Keratinocyte (primary cell): ENCODE measurements at regions not wholly inside any gene's neighbourhood (a gene's known extent, or its start where the extent isn't known, plus 50 kb on each side); places are given as distances from the start of the nearest gene placed in this dataset.

Experiments used
- DNase-seq: peaks from one replicate; pipeline ENCODE4 v3.0.0-alpha.2; 2011; ENCODE audit warnings: low read depth, missing footprints, low spot score
- FAIRE-seq: peaks from 2 replicates; lab custom pipeline; 2011; peaks lifted over from hg19 to GRCh38; lab: Jason Lieb, UNC
- H2AFZ ChIP-seq: 2 replicates; pipeline ENCODE4 v1.6.0; 2012; ENCODE audit warnings: low read length, control low read depth, inconsistent platforms; ENCODE audit not compliant: control insufficient read depth
- H3K27ac ChIP-seq: 2 replicates; pipeline ENCODE4 v1.5.1; 2011; ENCODE audit warnings: low read length; ENCODE audit not compliant: control insufficient read depth, insufficient read depth
- H3K27me3 ChIP-seq: 3 replicates; pipeline ENCODE4 v1.6.0; 2011; ENCODE audit warnings: low read length; ENCODE audit not compliant: control insufficient read depth, insufficient read depth; ENCODE audit errors: extremely low read depth
- H3K36me3 ChIP-seq, 2 experiments: 2 replicates in 1 of 2; 3 replicates in 1 of 2; pipeline ENCODE4 v1.5.1; 2011; ENCODE audit warnings: low read length in 2 of 2, mild to moderate bottlenecking in 1 of 2; ENCODE audit not compliant: control insufficient read depth in 2 of 2, insufficient read depth in 2 of 2; ENCODE audit errors: extremely low read depth in 1 of 2
- H3K4me1 ChIP-seq: 3 replicates; pipeline ENCODE4 v1.5.1; 2011; ENCODE audit warnings: low read length; ENCODE audit not compliant: control insufficient read depth, insufficient read depth; ENCODE audit errors: extremely low read depth
- H3K4me2 ChIP-seq: 3 replicates; pipeline ENCODE4 v1.6.0; 2011; ENCODE audit warnings: low read depth, low read length; ENCODE audit not compliant: control insufficient read depth, insufficient read depth; ENCODE audit errors: extremely low read depth
- H3K4me3 ChIP-seq, 3 experiments: fragments of 200-600 bp in 1 of 3; sonication (generic) in 1 of 3; 2 replicates in 2 of 3; 3 replicates in 1 of 3; pipeline ENCODE4 v1.5.1; 2011 to 2016; ENCODE audit warnings: low read length in 3 of 3, mild to moderate bottlenecking in 3 of 3, control low read depth in 2 of 3, inconsistent platforms in 1 of 3, low read depth in 1 of 3, mixed read lengths in 1 of 3, mixed run types in 1 of 3, moderate library complexity in 1 of 3; ENCODE audit not compliant: control insufficient read depth in 2 of 3, insufficient read depth in 2 of 3; ENCODE audit errors: extremely low read depth in 1 of 3
- H3K79me2 ChIP-seq: 2 replicates; pipeline ENCODE4 v1.6.0; 2012; ENCODE audit warnings: low read length; ENCODE audit not compliant: control insufficient read depth, insufficient read depth
- H3K9ac ChIP-seq: 3 replicates; pipeline ENCODE4 v1.6.0; 2011; ENCODE audit warnings: low read length; ENCODE audit not compliant: control insufficient read depth, insufficient read depth; ENCODE audit errors: extremely low read depth
- H3K9me1 ChIP-seq: 3 replicates; pipeline ENCODE4 v1.6.0; 2011; ENCODE audit warnings: low read length; ENCODE audit not compliant: control insufficient read depth, insufficient read depth; ENCODE audit errors: extremely low read depth
- H3K9me3 ChIP-seq: 2 replicates; pipeline ENCODE4 v1.5.1; 2012; ENCODE audit warnings: low read depth, low read length; ENCODE audit not compliant: control insufficient read depth
- H4K20me1 ChIP-seq: 3 replicates; pipeline ENCODE4 v1.6.0; 2011; ENCODE audit warnings: low read length; ENCODE audit not compliant: control insufficient read depth, insufficient read depth; ENCODE audit errors: extremely low read depth
- EZH2 ChIP-seq: IDR thresholded peaks from one replicate; pipeline ENCODE4 v1.6.1; 2012; ENCODE audit warnings: inconsistent platforms, mild to moderate bottlenecking, low read length, moderate library complexity
- dilution Hi-C: fragments of 300-500 bp; cut with MboI; formaldehyde crosslinking; loops from one replicate; pipeline ENCODE4 v1.7.0; 2020; ENCODE audit warnings: low sequenced_read_pairs; ENCODE audit not compliant: extremely low pct_ligation_motif_present
- TF ChIP-seq, protein P1 (sequence below), 3 experiments: IDR thresholded peaks in 1 of 3; conservative IDR thresholded peaks in 1 of 3; optimal IDR thresholded peaks in 1 of 3; 2 replicates in 2 of 3; 3 replicates in 1 of 3; pipeline versions ENCODE3 to v1.5.1; 2011; ENCODE audit warnings: low read length in 3 of 3, mild to moderate bottlenecking in 3 of 3, moderate library complexity in 2 of 3, control low read depth in 1 of 3, inconsistent platforms in 1 of 3; ENCODE audit not compliant: insufficient read depth in 2 of 3; ENCODE audit errors: extremely low read depth in 1 of 3

GRCh38 chr12:78790148-78790547 is 74.4 kb upstream of the SYT1 start:
- Histone ChIP-seq H3K9me3 (no peaks in the 10 kb centered on the region), H3K9ac (no peak overlapping the region), H3K4me1 (no peaks in the 10 kb centered on the region), H4K20me1 (no peaks in the 10 kb centered on the region), H3K27ac (no peak overlapping the region), H3K36me3 (no peaks in the 10 kb centered on the region), H3K4me3 (no peak overlapping the region), H3K9me1 (no peaks in the 10 kb centered on the region), H3K79me2 (no peaks in the 10 kb centered on the region), H3K27me3 (no peaks in the 10 kb centered on the region), H3K4me2 (no peak overlapping the region), H2AFZ (no peak overlapping the region)
- TF ChIP-seq EZH2: no peak
- TF ChIP-seq, protein P1, sequence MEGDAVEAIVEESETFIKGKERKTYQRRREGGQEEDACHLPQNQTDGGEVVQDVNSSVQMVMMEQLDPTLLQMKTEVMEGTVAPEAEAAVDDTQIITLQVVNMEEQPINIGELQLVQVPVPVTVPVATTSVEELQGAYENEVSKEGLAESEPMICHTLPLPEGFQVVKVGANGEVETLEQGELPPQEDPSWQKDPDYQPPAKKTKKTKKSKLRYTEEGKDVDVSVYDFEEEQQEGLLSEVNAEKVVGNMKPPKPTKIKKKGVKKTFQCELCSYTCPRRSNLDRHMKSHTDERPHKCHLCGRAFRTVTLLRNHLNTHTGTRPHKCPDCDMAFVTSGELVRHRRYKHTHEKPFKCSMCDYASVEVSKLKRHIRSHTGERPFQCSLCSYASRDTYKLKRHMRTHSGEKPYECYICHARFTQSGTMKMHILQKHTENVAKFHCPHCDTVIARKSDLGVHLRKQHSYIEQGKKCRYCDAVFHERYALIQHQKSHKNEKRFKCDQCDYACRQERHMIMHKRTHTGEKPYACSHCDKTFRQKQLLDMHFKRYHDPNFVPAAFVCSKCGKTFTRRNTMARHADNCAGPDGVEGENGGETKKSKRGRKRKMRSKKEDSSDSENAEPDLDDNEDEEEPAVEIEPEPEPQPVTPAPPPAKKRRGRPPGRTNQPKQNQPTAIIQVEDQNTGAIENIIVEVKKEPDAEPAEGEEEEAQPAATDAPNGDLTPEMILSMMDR (optimal IDR thresholded peaks at IDR 0.05 in 1 of 3, IDR thresholded peaks at IDR 0.05 in 1 of 3, conservative IDR thresholded peaks at IDR 0.05 in 1 of 3; ENCODE audit: extremely low read depth in 1 of 3, insufficient read depth in 2 of 3, low read length in 3 of 3): no peak
- DNase-seq (no peak), FAIRE-seq (no peak)
- dilution Hi-C loops: no loop called here

- H3K9ac ChIP-seq: no peak overlapping the region
- no peaks in the 10 kb centered on the region for H4K20me1 ChIP-seq
- no peak overlapping the region for H3K27ac ChIP-seq
- TF ChIP-seq, protein P1 (optimal IDR thresholded peaks at IDR 0.05 in 1 of 3, IDR thresholded peaks at IDR 0.05 in 1 of 3, conservative IDR thresholded peaks at IDR 0.05 in 1 of 3; ENCODE audit: extremely low read depth in 1 of 3, insufficient read depth in 2 of 3, low read length in 3 of 3): no peak
- TF ChIP-seq EZH2: no peak
- H3K27me3 ChIP-seq: no peaks in the 10 kb centered on the region
- no peaks in the 10 kb centered on the region for H3K4me1 ChIP-seq
- FAIRE-seq (no peak), DNase-seq (no peak)
- no peaks in the 10 kb centered on the region for H3K9me1 ChIP-seq
- dilution Hi-C loops: no loop called here
- no peak overlapping the region for H2AFZ ChIP-seq
- H3K9me3 ChIP-seq: no peaks in the 10 kb centered on the region
- H3K36me3 ChIP-seq: no peaks in the 10 kb centered on the region
- H3K79me2 ChIP-seq: no peaks in the 10 kb centered on the region
- H3K4me3 ChIP-seq: no peak overlapping the region
- H3K4me2 ChIP-seq: no peak overlapping the region
Measured at GRCh38 chr12:78792052-78792698, 72.4 kb upstream of the SYT1 start.
